Esophagus muscularis mucosa (tissue), 4 donors: ENCODE measurements at regions not wholly inside any gene's neighbourhood (a gene's known extent, or its start where the extent isn't known, plus 50 kb on each side); places are given as distances from the start of the nearest gene placed in this dataset.

Source experiments
- DNase-seq: peaks from one replicate; pipeline ENCODE4 v3.0.0-alpha.2; 2017; ENCODE audit errors: extremely low spot score
- H3K27ac ChIP-seq, 4 donors: fragments of 200-600 bp; sonication (generic); replicated peaks in 1 of 4; 1 replicate in 3 of 4; 2 replicates in 1 of 4; pipeline ENCODE4 v1.5.1; 2016 to 2019; ENCODE audit warnings: mild to moderate bottlenecking in 1 of 4
- H3K27me3 ChIP-seq, 4 donors: fragments of 200-600 bp; sonication (generic); one replicate each; pipeline versions ENCODE4 v1.5.1 to v1.6.0; 2016 to 2019
- H3K36me3 ChIP-seq, 4 donors: fragments of 200-600 bp; sonication (generic); one replicate each; pipeline ENCODE4 v1.5.1; 2016 to 2019
- H3K4me1 ChIP-seq, 4 donors: fragments of 200-600 bp; sonication (generic); one replicate each; pipeline ENCODE4 v1.5.1; 2016 to 2019
- H3K4me3 ChIP-seq, 4 donors: fragments of 200-600 bp; sonication (generic); 1 replicate in 2 of 4; 2 replicates in 2 of 4; pipeline ENCODE4 v1.5.1; 2016 to 2019; ENCODE audit warnings: mild to moderate bottlenecking in 4 of 4, moderate library complexity in 1 of 4
- H3K9me3 ChIP-seq, 4 donors: fragments of 200-600 bp; sonication (generic); 1 replicate in 3 of 4; 2 replicates in 1 of 4; pipeline ENCODE4 v1.5.1; 2016 to 2019
- CTCF ChIP-seq, 3 experiments: fragments of 200-600 bp in 2 of 3; fragments of 450-650 bp in 1 of 3; sonication (generic) in 2 of 3; IDR thresholded peaks; one replicate each; pipeline ENCODE4 v1.5.1; 2017 to 2019; ENCODE audit warnings: antibody characterized with exemption in 3 of 3, mild to moderate bottlenecking in 2 of 3, moderate library complexity in 1 of 3
- EP300 ChIP-seq: sonication (generic); formaldehyde crosslinking; IDR thresholded peaks from one replicate; pipeline ENCODE4 v1.6.1; 2017; ENCODE audit warnings: antibody characterized with exemption
- POLR2A ChIP-seq: fragments of 450-650 bp; IDR thresholded peaks from one replicate; pipeline ENCODE4 v1.6.1; 2017; ENCODE audit warnings: antibody characterized with exemption, moderate library complexity, mild to moderate bottlenecking, low read depth
- POLR2AphosphoS5 ChIP-seq, 2 donors: sonication (generic); formaldehyde crosslinking; IDR thresholded peaks; one replicate each; pipeline ENCODE4 v1.6.1; 2017; ENCODE audit warnings: antibody characterized with exemption in 2 of 2
- WGBS: methylation state at CpG from one replicate; pipeline ENCODE4 v1.1.5; 2018; 5-methylcytosine and 5-hydroxymethylcytosine counted together
- intact Hi-C: fragments of 100-400 bp; cut with DNase I; formaldehyde crosslinking; loops from one replicate; pipeline ENCODE4 v1.15.1; 2023

GRCh38 chr15:62626903-62627302 is 415.6 kb upstream of the TPM1 start:
- Histone ChIP-seq H3K9me3 (no peaks in the 10 kb centered on the region), H3K4me3 (no peak overlapping the region), H3K4me1 (peaks cover 0 to 7% (median 4%) of the 10 kb centered on the region in 4 donors), H3K27me3 (no peaks in the 10 kb centered on the region), H3K36me3 (no peaks in the 10 kb centered on the region), H3K27ac (no peak overlapping the region)
- DNase-seq = no peak
- TF ChIP-seq EP300 = no peak
- no peak for TF ChIP-seq POLR2A
- no peak for TF ChIP-seq CTCF (IDR thresholded peaks at IDR 0.05)
- no peak for TF ChIP-seq POLR2AphosphoS5 (IDR thresholded peaks at IDR 0.05)
- intact Hi-C loops = no loop called here
- 87% methylated on average over 4 of the region's 4 CpGs for WGBS

GRCh38 chr15:62631076-62631724 is 411.3 kb upstream of the TPM1 start:
- H3K4me1 ChIP-seq = no peaks in the 10 kb centered on the region
- intact Hi-C loops = no loop called here
- H3K27ac ChIP-seq = no peak overlapping the region
- TF ChIP-seq POLR2AphosphoS5 (IDR thresholded peaks at IDR 0.05) (no peak), POLR2A (no peak), CTCF (IDR thresholded peaks at IDR 0.05) (no peak), EP300 (no peak)
- H3K9me3 ChIP-seq = no peaks in the 10 kb centered on the region
- no peaks in the 10 kb centered on the region for H3K36me3 ChIP-seq
- DNase-seq = no peak
- no peak overlapping the region for H3K4me3 ChIP-seq
- WGBS = 90% methylated on average over 2 of the region's 2 CpGs
- no peaks in the 10 kb centered on the region for H3K27me3 ChIP-seq

- intact Hi-C loops = no loop called here
- no peak overlapping the region for H3K4me3 ChIP-seq
- H3K27me3 ChIP-seq = no peaks in the 10 kb centered on the region
- no peaks in the 10 kb centered on the region for H3K36me3 ChIP-seq
- 80% methylated on average over 8 of the region's 9 CpGs for WGBS
- TF ChIP-seq POLR2AphosphoS5 (IDR thresholded peaks at IDR 0.05) = no peak
- TF ChIP-seq POLR2A = no peak
- TF ChIP-seq EP300 = no peak
- no peak for TF ChIP-seq CTCF (IDR thresholded peaks at IDR 0.05)
- no peaks in the 10 kb centered on the region for H3K4me1 ChIP-seq
- H3K27ac ChIP-seq = no peak overlapping the region
- no peak for DNase-seq
- H3K9me3 ChIP-seq = no peaks in the 10 kb centered on the region
Measured at GRCh38 chr15:62636823-62637573, 405.5 kb upstream of the TPM1 start.

- Histone ChIP-seq H3K27ac (no peak overlapping the region), H3K27me3 (no peaks in the 10 kb centered on the region), H3K4me3 (no peak overlapping the region), H3K9me3 (no peaks in the 10 kb centered on the region), H3K36me3 (no peaks in the 10 kb centered on the region), H3K4me1 (no peaks in the 10 kb centered on the region)
- peak; percentile 90 for DNase-seq
- intact Hi-C loops = no loop called here
- WGBS = 82% methylated on average over 5 of the region's 5 CpGs
- TF ChIP-seq POLR2A (no peak), POLR2AphosphoS5 (IDR thresholded peaks at IDR 0.05) (no peak), EP300 (no peak), CTCF (IDR thresholded peaks at IDR 0.05) (no peak)
Measured at GRCh38 chr15:62637574-62637897, 405.0 kb upstream of the TPM1 start.
